Right lobe of liver (tissue), 6 donors: ENCODE measurements at regions not wholly inside any gene's neighbourhood (a gene's known extent, or its start where the extent isn't known, plus 50 kb on each side); places are given as distances from the start of the nearest gene placed in this dataset.

Source experiments
- ATAC-seq, 4 donors: fragments of 200-7000 bp; cut with Tn5 transposase; one replicate each; pipeline ENCODE4 v1.9.1; 2020; ENCODE audit warnings: mild to moderate bottlenecking in 4 of 4, moderate library complexity in 4 of 4
- DNase-seq, 3 donors: peaks; one replicate each; pipeline ENCODE4 v3.0.0-alpha.2; 2020
- H3K27ac ChIP-seq, 3 donors: fragments of 200-600 bp; one replicate each; pipeline ENCODE4 v1.8.0; 2022
- H3K27me3 ChIP-seq, 2 donors: fragments of 200-600 bp; one replicate each; pipeline ENCODE4 v1.8.0; 2022
- H3K36me3 ChIP-seq, 4 donors: fragments of 200-600 bp; sonication (generic) in 1 of 4; one replicate each; pipeline versions ENCODE4 v1.5.1 to v1.8.0; 2017 to 2022; ENCODE audit warnings: control low read depth in 1 of 4
- H3K4me1 ChIP-seq, 4 donors: fragments of 200-600 bp; sonication (generic) in 1 of 4; one replicate each; pipeline versions ENCODE4 v1.5.1 to v1.8.0; 2017 to 2022; ENCODE audit warnings: control low read depth in 1 of 4
- H3K4me3 ChIP-seq, 3 donors: fragments of 200-600 bp; one replicate each; pipeline ENCODE4 v1.8.0; 2022
- H3K9me3 ChIP-seq, 4 donors: fragments of 200-600 bp; sonication (generic) in 1 of 4; one replicate each; pipeline versions ENCODE4 v1.5.1 to v1.8.0; 2017 to 2022; ENCODE audit warnings: control low read depth in 1 of 4
- POLR2A ChIP-seq: fragments of 450-650 bp; IDR thresholded peaks from one replicate; pipeline ENCODE4 v1.6.1; 2017; ENCODE audit warnings: antibody characterized with exemption, mild to moderate bottlenecking
- WGBS: methylation state at CpG from one replicate; pipeline ENCODE4 v1.1.6; 2018; ENCODE audit warnings: low coverage, low lambda C conversion rate; ENCODE audit not compliant: insufficient coverage; ENCODE audit errors: missing lambda C conversion rate; 5-methylcytosine and 5-hydroxymethylcytosine counted together
- intact Hi-C, 2 donors: fragments of 100-400 bp; cut with DNase I; formaldehyde crosslinking; loops; one replicate each; pipeline versions ENCODE4 v1.11.2 to v1.14.1; 2022
- TF ChIP-seq, protein P1 (sequence below), 4 donors: fragments of 200-600 bp in 3 of 4; fragments of 450-650 bp in 1 of 4; IDR thresholded peaks; one replicate each; pipeline versions ENCODE4 v1.5.1 to v1.8.0; 2016 to 2022; ENCODE audit warnings: antibody characterized with exemption in 4 of 4, mild to moderate bottlenecking in 2 of 4
- donor health status: DM: no; HTN: yes; CAD: no.
- donor health status: DM: no; HTN: no; CAD: no.
- donor health status: DM: no; HTN: no; CAD: no.
- donor health status: DM: no; HTN: yes; CAD: no.
- donor health status: DM: no; HTN: yes; CAD: no.

DNA sequence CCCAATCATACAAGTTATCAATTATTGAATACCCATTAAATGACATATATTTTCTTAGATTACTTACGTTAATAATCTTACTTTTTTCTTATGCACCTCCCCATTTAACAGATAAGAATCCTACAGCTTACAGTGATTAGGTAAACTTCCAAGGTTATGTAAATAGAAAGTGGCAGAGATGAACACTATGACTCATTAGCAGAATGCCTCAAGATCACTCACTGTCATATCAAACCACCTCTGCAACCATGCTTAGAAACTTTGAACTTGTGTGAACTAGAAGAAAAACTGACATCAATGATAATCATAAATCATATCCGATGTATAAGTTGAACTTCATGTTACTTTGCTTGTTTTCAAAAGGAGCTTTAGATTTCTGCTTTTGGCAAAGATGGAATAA lies 911.6 kb upstream of the ARPP21 start:
- no peak overlapping the region for H3K4me3 ChIP-seq
- H3K9me3 ChIP-seq, result no peaks in the 10 kb centered on the region
- intact Hi-C loops, result no loop called here
- no peak for ATAC-seq
- H3K27ac ChIP-seq, result no peak overlapping the region
- no peak for DNase-seq
- no peaks in the 10 kb centered on the region for H3K36me3 ChIP-seq
- H3K4me1 ChIP-seq, result no peaks in the 10 kb centered on the region
- no peak for TF ChIP-seq POLR2A
- TF ChIP-seq, protein P1, sequence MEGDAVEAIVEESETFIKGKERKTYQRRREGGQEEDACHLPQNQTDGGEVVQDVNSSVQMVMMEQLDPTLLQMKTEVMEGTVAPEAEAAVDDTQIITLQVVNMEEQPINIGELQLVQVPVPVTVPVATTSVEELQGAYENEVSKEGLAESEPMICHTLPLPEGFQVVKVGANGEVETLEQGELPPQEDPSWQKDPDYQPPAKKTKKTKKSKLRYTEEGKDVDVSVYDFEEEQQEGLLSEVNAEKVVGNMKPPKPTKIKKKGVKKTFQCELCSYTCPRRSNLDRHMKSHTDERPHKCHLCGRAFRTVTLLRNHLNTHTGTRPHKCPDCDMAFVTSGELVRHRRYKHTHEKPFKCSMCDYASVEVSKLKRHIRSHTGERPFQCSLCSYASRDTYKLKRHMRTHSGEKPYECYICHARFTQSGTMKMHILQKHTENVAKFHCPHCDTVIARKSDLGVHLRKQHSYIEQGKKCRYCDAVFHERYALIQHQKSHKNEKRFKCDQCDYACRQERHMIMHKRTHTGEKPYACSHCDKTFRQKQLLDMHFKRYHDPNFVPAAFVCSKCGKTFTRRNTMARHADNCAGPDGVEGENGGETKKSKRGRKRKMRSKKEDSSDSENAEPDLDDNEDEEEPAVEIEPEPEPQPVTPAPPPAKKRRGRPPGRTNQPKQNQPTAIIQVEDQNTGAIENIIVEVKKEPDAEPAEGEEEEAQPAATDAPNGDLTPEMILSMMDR (IDR thresholded peaks at IDR 0.05), result no peak
- H3K27me3 ChIP-seq, result no peaks in the 10 kb centered on the region
- 38% methylated on average over 2 of the region's 2 CpGs for WGBS

DNA sequence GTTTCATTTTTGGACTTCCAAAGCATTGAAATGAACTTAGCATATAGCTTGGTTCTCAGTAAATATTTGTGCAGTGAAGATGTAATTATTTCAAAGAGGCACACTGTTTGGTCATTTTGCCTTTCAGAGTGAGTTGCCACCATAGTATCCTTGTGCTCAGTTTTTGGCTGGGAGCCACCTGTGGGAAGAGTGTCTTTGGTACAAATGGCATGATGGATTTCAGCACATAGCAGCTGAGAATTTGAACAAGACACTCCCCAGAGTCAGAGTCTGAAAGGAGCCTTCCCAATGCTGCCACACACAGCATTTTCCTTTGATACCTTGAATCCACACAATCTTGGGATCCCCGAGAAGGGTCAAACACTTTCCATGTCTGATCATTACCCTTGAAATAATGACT lies 897.2 kb upstream of the ARPP21 start:
- intact Hi-C loops, result no loop called here
- Histone ChIP-seq H3K27ac (no peak overlapping the region), H3K4me1 (no peaks in the 10 kb centered on the region), H3K27me3 (no peaks in the 10 kb centered on the region), H3K36me3 (no peaks in the 10 kb centered on the region), H3K4me3 (no peak overlapping the region), H3K9me3 (no peaks in the 10 kb centered on the region)
- WGBS, result 36% methylated on average over 1 of the region's 1 CpG
- no peak for TF ChIP-seq POLR2A
- TF ChIP-seq, protein P1 (IDR thresholded peaks at IDR 0.05), result no peak
- DNase-seq (no peak), ATAC-seq (no peak)

DNA sequence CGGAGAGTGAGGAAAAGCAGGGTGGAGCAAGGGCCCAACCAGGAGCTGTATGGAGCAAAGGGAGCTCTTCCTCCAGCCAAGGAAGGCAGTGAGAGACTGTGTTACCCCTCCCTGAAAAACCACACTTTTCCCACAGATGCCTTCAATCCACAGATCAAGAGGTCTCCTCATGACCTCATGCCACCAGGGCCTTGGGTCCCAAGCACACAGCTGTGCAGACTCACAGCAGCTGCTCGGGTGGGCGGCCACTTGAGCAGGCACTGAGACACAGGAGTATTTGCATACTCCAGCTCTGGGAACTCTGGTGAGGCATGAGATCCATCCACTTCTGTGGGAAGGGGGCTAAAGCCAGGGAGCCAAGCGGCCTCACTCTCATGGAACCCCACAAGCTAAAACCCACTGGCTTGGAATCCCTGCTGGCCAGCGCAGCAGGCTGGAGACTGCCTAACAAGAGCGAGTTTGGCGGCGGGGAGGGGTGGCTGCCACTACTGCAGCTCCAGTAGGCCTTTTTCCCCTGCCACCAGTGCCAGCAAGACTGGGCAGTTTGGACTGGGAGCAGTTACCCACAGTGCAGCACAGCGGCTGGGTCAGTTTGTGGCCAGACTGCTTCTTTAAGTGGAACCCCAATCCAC lies 880.6 kb upstream of the ARPP21 start:
- no peaks in the 10 kb centered on the region for H3K27me3 ChIP-seq
- H3K4me3 ChIP-seq, result no peak overlapping the region
- H3K36me3 ChIP-seq, result no peaks in the 10 kb centered on the region
- ATAC-seq (no peak), DNase-seq (no peak)
- no peak overlapping the region for H3K27ac ChIP-seq
- intact Hi-C loops, result no loop called here
- no peaks in the 10 kb centered on the region for H3K4me1 ChIP-seq
- 94% methylated on average over 2 of the region's 9 CpGs for WGBS
- TF ChIP-seq POLR2A, result no peak
- TF ChIP-seq, protein P1 (IDR thresholded peaks at IDR 0.05), result no peak
- H3K9me3 ChIP-seq, result no peaks in the 10 kb centered on the region

DNA sequence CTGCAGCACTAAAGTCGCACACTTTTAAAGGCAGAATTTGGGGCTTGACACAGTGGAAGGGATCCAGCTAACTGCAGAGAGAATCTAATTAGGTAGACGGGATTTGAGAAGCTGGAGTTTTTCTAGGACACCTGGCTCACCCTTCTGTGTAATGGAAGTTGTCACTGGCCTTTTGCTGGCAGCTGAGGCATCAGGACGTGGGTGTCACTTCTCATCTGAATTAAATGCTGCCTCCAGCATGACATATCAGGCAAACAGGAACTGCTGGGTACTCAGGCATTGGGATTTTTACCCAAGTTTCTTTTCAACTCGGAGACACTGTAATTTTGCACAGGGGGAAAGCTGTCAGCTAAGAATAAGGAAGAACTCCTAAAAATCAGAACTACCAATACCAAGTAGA lies 861.9 kb upstream of the ARPP21 start:
- ATAC-seq, result no peak
- Histone ChIP-seq H3K9me3 (no peaks in the 10 kb centered on the region), H3K36me3 (no peaks in the 10 kb centered on the region), H3K27me3 (no peaks in the 10 kb centered on the region), H3K4me1 (no peaks in the 10 kb centered on the region), H3K4me3 (no peak overlapping the region), H3K27ac (no peak overlapping the region)
- 41% methylated on average over 4 of the region's 4 CpGs for WGBS
- no peak for DNase-seq
- TF ChIP-seq, protein P1 (IDR thresholded peaks at IDR 0.05), result no peak
- TF ChIP-seq POLR2A, result no peak
- intact Hi-C loops, result no loop called here

DNA sequence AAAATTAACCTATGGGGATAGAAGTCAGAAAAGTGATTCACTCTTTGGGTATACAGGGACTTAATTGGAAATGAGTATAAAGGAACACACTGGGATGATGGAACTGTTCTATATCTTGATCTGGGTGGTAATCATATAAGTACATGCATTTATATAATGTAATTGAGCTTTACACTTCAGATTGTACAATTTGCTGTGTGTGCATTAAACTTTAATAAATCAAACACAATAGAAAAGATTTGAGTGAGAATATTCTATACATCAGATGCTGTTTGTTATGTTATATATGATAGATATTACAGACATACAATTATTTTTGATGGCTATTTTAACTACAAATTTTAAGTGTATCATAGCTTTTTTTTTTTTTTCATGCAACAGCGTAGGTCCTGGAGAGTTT lies 860.2 kb upstream of the ARPP21 start:
- Histone ChIP-seq H3K27me3 (no peaks in the 10 kb centered on the region), H3K9me3 (no peaks in the 10 kb centered on the region), H3K27ac (no peak overlapping the region), H3K36me3 (no peaks in the 10 kb centered on the region), H3K4me3 (no peak overlapping the region), H3K4me1 (no peaks in the 10 kb centered on the region)
- 75% methylated on average over 1 of the region's 1 CpG for WGBS
- DNase-seq (no peak), ATAC-seq (no peak)
- TF ChIP-seq POLR2A, result no peak
- TF ChIP-seq, protein P1 (IDR thresholded peaks at IDR 0.05), result no peak
- intact Hi-C loops, result no loop called here
